GM21528 (cell line): ENCODE measurements at regions not wholly inside any gene's neighbourhood (a gene's known extent, or its start where the extent isn't known, plus 50 kb on each side); places are given as distances from the start of the nearest gene placed in this dataset.
A peak's percentile ranks its signal among the peaks of the same experiment; 100 is the strongest.

Experiments
- ATAC-seq: cut with Tn5 transposase; IDR thresholded peaks from one replicate; pipeline ENCODE4 v1.9.1; 2021; ENCODE audit warnings: mild to moderate bottlenecking, moderate library complexity; ENCODE audit not compliant: unreplicated experiment, low FRiP score

GRCh38 chr18:46338766-46339165, 234.6 kb downstream of the HAUS1 start:
- no peak for ATAC-seq

- no peak for ATAC-seq
These were observed 236.5 kb downstream of the HAUS1 start for GRCh38 chr18:46340716-46341115.

GRCh38 chr18:46341986-46342525, 237.9 kb downstream of the HAUS1 start:
- no peak for ATAC-seq

- ATAC-seq: no peak
These were observed 239.3 kb downstream of the HAUS1 start for GRCh38 chr18:46343456-46343855.

GRCh38 chr18:46343931-46344372, 239.8 kb downstream of the HAUS1 start:
- peak; percentile 83 for ATAC-seq

GRCh38 chr18:46344416-46345180, 240.4 kb downstream of the HAUS1 start:
- ATAC-seq: no peak

- ATAC-seq: no peak
These were observed 240.9 kb downstream of the HAUS1 start for GRCh38 chr18:46345181-46345465.

- no peak for ATAC-seq
These were observed 242.0 kb downstream of the HAUS1 start for GRCh38 chr18:46346213-46346612.

- ATAC-seq: no peak
These were observed 242.9 kb downstream of the HAUS1 start for GRCh38 chr18:46346896-46347630.

GRCh38 chr18:46350598-46351159, 246.5 kb downstream of the HAUS1 start:
- ATAC-seq: no peak

- ATAC-seq: no peak
These were observed 248.5 kb downstream of the HAUS1 start for GRCh38 chr18:46352520-46353250.

- ATAC-seq: no peak
These were observed 249.3 kb downstream of the HAUS1 start for GRCh38 chr18:46353460-46353859.

GRCh38 chr18:46356278-46357033, 252.3 kb downstream of the HAUS1 start:
- no peak for ATAC-seq

- no peak for ATAC-seq
These were observed 256.0 kb downstream of the HAUS1 start for GRCh38 chr18:46360102-46360699.

- ATAC-seq: no peak
These were observed 256.7 kb downstream of the HAUS1 start for GRCh38 chr18:46360866-46361265.

GRCh38 chr18:46362533-46362932, 258.3 kb downstream of the HAUS1 start:
- no peak for ATAC-seq

GRCh38 chr18:46364048-46364447, 259.9 kb downstream of the HAUS1 start:
- no peak for ATAC-seq

- ATAC-seq: no peak
These were observed 262.0 kb downstream of the HAUS1 start for GRCh38 chr18:46366201-46366600.

- ATAC-seq: no peak
These were observed 262.7 kb downstream of the HAUS1 start for GRCh38 chr18:46366751-46367376.
